Dendritic cell treated with granulocyte-macrophage colony-stimulating factor and Interleukin-4, amounts not matched to agents 40 ng/mL and 50 ng/mL, for 4 days (primary cell): ENCODE measurements at regions not wholly inside any gene's neighbourhood (a gene's known extent, or its start where the extent isn't known, plus 50 kb on each side); places are given as distances from the start of the nearest gene placed in this dataset.
"Not testable (repeated sequence)": the region's sequence is repeated elsewhere in the genome, so short reads cannot be mapped to it uniquely, and the experiment has no call there.

Experiments used
- H3K27ac Mint-ChIP-seq: one replicate; pipeline ENCODE4 v1.8.0; 2022; ENCODE audit warnings: mild to moderate bottlenecking, mixed read lengths
- H3K27me3 Mint-ChIP-seq: one replicate; pipeline ENCODE4 v1.8.0; 2022; ENCODE audit warnings: mild to moderate bottlenecking, mixed read lengths
- H3K36me3 Mint-ChIP-seq: one replicate; pipeline ENCODE4 v1.8.0; 2022; ENCODE audit warnings: low read depth, mixed read lengths
- H3K4me1 Mint-ChIP-seq: one replicate; pipeline ENCODE4 v1.8.0; 2022; ENCODE audit warnings: low read depth, mixed read lengths
- H3K4me3 Mint-ChIP-seq: one replicate; pipeline ENCODE4 v1.8.0; 2022; ENCODE audit warnings: mild to moderate bottlenecking, moderate library complexity, mixed read lengths
- H3K9me3 Mint-ChIP-seq: one replicate; pipeline ENCODE4 v1.8.0; 2022; ENCODE audit warnings: mixed read lengths
- intact Hi-C: fragments of 100-400 bp; cut with micrococcal nuclease; formaldehyde crosslinking; loops from one replicate; pipeline ENCODE4 v1.15.0; 2022

DNA sequence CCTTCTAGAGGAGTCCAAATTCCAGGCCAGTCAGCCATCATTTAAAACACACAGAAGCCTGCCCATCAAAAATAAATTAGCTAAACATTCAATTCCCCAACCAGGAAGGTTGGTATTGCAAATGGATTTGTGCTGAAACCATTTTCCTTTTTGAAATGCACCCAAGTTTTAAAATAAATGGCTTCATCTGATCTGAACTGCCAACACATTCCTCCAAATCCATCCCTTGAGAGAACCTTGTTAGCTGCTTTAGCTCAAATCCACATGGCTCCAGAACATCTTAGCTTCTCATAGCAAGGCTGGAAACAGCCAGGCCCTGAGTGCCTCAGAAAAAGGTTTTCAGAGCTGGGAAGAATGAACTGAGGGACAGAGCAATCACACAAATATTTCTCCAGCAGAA, 306.3 kb downstream of the FZD1 start:
- Mint-ChIP-seq H3K27me3 (peaks cover 6% of the 10 kb centered on the region), H3K9me3 (no peaks in the 10 kb centered on the region), H3K27ac (no peak overlapping the region), H3K4me3 (no peak overlapping the region), H3K36me3 (no peaks in the 10 kb centered on the region), H3K4me1 (no peaks in the 10 kb centered on the region)
- intact Hi-C loops = no loop called here

- Mint-ChIP-seq H3K9me3 (peaks cover 8% of the 10 kb centered on the region), H3K4me1 (no peaks in the 10 kb centered on the region), H3K27me3 (peaks cover 6% of the 10 kb centered on the region), H3K27ac (no peak overlapping the region), H3K4me3 (no peak overlapping the region), H3K36me3 (no peaks in the 10 kb centered on the region)
- intact Hi-C loops = no loop called here
Measured at GRCh38 chr7:91571601-91572000, 307.4 kb downstream of the FZD1 start.

DNA sequence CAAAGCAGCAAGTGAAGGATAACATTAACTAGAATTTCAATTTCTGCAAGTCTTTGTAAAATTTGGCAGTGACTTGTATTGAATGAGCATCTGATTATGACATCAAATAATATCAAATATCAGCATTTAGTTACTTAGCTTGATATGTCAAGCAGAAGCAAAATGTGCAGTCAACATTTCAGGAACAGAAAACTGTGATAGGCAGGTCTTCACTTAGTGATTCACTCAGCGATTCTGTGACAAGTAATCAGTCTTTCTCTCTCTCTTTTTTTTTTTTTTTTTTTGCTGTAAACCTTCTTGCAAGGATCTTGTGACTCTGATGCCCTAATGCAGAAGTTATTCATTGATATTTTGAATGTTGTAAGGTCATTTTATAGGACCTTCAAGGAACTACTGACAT, 307.1 kb downstream of the MTERF1 start:
- Mint-ChIP-seq H3K4me3 (no peak overlapping the region), H3K27ac (no peak overlapping the region), H3K36me3 (no peaks in the 10 kb centered on the region), H3K27me3 (peaks cover 2% of the 10 kb centered on the region), H3K9me3 (peaks cover 10% of the 10 kb centered on the region), H3K4me1 (no peaks in the 10 kb centered on the region)
- intact Hi-C loops = no loop called here

- H3K27ac Mint-ChIP-seq, H3K27me3 Mint-ChIP-seq, H3K4me3 Mint-ChIP-seq, H3K36me3 Mint-ChIP-seq, intact Hi-C loops, H3K4me1 Mint-ChIP-seq: not testable (repeated sequence)
- H3K9me3 Mint-ChIP-seq = peaks cover 10% of the 10 kb centered on the region
Measured at GRCh38 chr7:91576459-91576858, 304.0 kb downstream of the MTERF1 start.

GRCh38 chr7:91579837-91580236, 300.7 kb downstream of the MTERF1 start:
- H3K27ac Mint-ChIP-seq = no peak overlapping the region
- H3K4me1 Mint-ChIP-seq = no peaks in the 10 kb centered on the region
- no peaks in the 10 kb centered on the region for H3K27me3 Mint-ChIP-seq
- H3K36me3 Mint-ChIP-seq = no peaks in the 10 kb centered on the region
- peaks cover 21% of the 10 kb centered on the region for H3K9me3 Mint-ChIP-seq
- no peak overlapping the region for H3K4me3 Mint-ChIP-seq
- intact Hi-C loops = no loop called here

DNA sequence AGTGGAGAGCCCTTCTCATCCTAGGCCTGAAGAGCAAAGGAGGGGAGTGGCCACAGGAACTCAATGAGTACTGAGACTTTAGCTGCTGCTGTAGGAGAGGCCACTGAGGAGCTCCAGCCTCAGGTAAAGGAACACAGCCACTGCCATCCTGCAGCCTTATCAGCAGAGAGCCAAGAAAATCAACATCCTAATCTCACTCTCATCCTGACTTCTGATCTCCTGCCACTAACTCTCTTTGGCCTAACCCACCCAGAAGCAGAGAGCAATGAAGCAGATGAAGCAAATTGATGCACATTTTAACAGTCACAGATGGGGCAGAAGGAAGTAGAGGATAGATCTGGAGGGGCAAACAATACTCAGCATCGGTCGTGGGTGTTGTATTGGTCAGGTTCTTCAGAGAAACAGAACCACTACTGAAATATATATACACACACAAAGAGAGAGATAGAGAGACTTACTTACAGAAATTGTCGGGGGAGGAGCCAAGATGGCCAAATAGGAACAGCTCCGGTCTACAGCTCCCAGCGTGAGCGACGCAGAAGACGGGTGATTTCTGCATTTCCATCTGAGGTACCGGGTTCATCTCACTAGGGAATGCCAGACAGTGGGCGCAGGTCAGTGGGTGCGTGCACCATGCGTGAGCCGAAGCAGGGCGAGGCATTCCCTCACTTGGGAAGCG, 297.6 kb downstream of the MTERF1 start:
- Mint-ChIP-seq H3K27me3 (no peaks in the 10 kb centered on the region), H3K4me3 (no peak overlapping the region), H3K36me3 (no peaks in the 10 kb centered on the region), H3K9me3 (peaks cover 19% of the 10 kb centered on the region), H3K4me1 (no peaks in the 10 kb centered on the region), H3K27ac (no peak overlapping the region)
- intact Hi-C loops = no loop called here

- Mint-ChIP-seq H3K4me3 (no peak overlapping the region), H3K36me3 (no peaks in the 10 kb centered on the region), H3K4me1 (no peaks in the 10 kb centered on the region), H3K27me3 (no peaks in the 10 kb centered on the region), H3K9me3 (peaks cover 16% of the 10 kb centered on the region), H3K27ac (no peak overlapping the region)
- intact Hi-C loops = no loop called here
Measured at GRCh38 chr7:91596287-91596686, 284.2 kb downstream of the MTERF1 start.

- Mint-ChIP-seq H3K27ac (no peak overlapping the region), H3K36me3 (no peaks in the 10 kb centered on the region), H3K4me3 (no peak overlapping the region), H3K9me3 (no peaks in the 10 kb centered on the region), H3K27me3 (peaks cover 2% of the 10 kb centered on the region), H3K4me1 (no peaks in the 10 kb centered on the region)
- intact Hi-C loops = no loop called here
Measured at GRCh38 chr7:91598791-91599190, 281.7 kb downstream of the MTERF1 start.

DNA sequence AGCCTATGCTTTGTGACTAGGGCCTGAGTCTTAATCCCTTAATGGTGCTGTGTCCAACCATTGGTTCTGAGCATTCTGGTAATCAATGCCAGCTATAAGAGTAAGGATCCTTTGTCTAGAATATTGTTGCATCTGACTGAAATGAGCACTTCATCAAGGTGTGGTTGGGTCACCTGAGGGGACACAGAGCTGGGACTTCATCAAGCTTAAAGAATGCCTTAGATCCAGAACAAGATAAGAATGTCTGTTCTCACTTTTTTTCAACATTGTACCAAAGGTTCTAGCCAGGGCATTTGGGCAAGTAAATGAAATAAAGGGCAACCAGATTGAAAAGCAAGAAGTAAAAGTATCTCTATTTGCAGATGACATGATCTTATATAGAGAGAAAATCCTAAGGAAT, 280.4 kb downstream of the MTERF1 start:
- intact Hi-C loops = no loop called here
- no peaks in the 10 kb centered on the region for H3K36me3 Mint-ChIP-seq
- no peaks in the 10 kb centered on the region for H3K4me1 Mint-ChIP-seq
- H3K4me3 Mint-ChIP-seq = no peak overlapping the region
- no peaks in the 10 kb centered on the region for H3K9me3 Mint-ChIP-seq
- peaks cover 2% of the 10 kb centered on the region for H3K27me3 Mint-ChIP-seq
- H3K27ac Mint-ChIP-seq = no peak overlapping the region

- Mint-ChIP-seq H3K9me3 (no peaks in the 10 kb centered on the region), H3K4me1 (no peaks in the 10 kb centered on the region), H3K27ac (no peak overlapping the region), H3K27me3 (peaks cover 2% of the 10 kb centered on the region), H3K4me3 (no peak overlapping the region), H3K36me3 (no peaks in the 10 kb centered on the region)
- intact Hi-C loops = no loop called here
Measured at GRCh38 chr7:91603707-91604106, 276.8 kb downstream of the MTERF1 start.

- no peaks in the 10 kb centered on the region for H3K36me3 Mint-ChIP-seq
- H3K9me3 Mint-ChIP-seq = no peaks in the 10 kb centered on the region
- intact Hi-C loops = no loop called here
- H3K27me3 Mint-ChIP-seq = peaks cover 2% of the 10 kb centered on the region
- no peak overlapping the region for H3K4me3 Mint-ChIP-seq
- no peak overlapping the region for H3K27ac Mint-ChIP-seq
- H3K4me1 Mint-ChIP-seq = no peaks in the 10 kb centered on the region
Measured at GRCh38 chr7:91608606-91609005, 271.9 kb downstream of the MTERF1 start.

- Mint-ChIP-seq H3K4me1 (no peaks in the 10 kb centered on the region), H3K27ac (no peak overlapping the region), H3K36me3 (no peaks in the 10 kb centered on the region), H3K4me3 (no peak overlapping the region), H3K27me3 (peaks cover 2% of the 10 kb centered on the region), H3K9me3 (no peaks in the 10 kb centered on the region)
- intact Hi-C loops = no loop called here
Measured at GRCh38 chr7:91609525-91609924, 271.0 kb downstream of the MTERF1 start.

DNA sequence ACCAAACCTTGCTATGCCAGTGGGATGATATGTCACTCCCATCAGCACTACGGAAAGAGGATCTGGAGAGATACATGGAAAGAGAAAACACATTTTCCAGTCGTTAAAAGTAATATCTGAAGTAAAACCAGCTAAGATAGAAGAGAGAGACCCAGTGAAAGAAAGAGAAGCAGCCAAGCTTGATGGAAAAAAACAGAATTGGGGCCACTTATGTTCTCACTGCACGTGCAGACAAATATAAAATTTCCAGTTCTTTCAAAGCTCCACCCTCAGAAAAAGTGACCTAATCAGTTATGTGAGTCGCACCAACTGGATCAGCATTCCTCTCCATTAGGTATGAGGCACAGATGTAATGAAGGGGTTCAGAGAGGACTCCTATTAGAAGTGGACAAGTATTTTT, 266.1 kb downstream of the MTERF1 start:
- H3K4me1 Mint-ChIP-seq = no peaks in the 10 kb centered on the region
- peaks cover 5% of the 10 kb centered on the region for H3K27me3 Mint-ChIP-seq
- no peaks in the 10 kb centered on the region for H3K9me3 Mint-ChIP-seq
- no peaks in the 10 kb centered on the region for H3K36me3 Mint-ChIP-seq
- no peak overlapping the region for H3K4me3 Mint-ChIP-seq
- intact Hi-C loops = no loop called here
- no peak overlapping the region for H3K27ac Mint-ChIP-seq

GRCh38 chr7:91618776-91619765, 261.4 kb downstream of the MTERF1 start:
- no peaks in the 10 kb centered on the region for H3K36me3 Mint-ChIP-seq
- intact Hi-C loops = no loop called here
- no peaks in the 10 kb centered on the region for H3K9me3 Mint-ChIP-seq
- peaks cover 3% of the 10 kb centered on the region for H3K27me3 Mint-ChIP-seq
- H3K27ac Mint-ChIP-seq = no peak overlapping the region
- no peaks in the 10 kb centered on the region for H3K4me1 Mint-ChIP-seq
- no peak overlapping the region for H3K4me3 Mint-ChIP-seq
